ENCODE measurements at regions not wholly inside any gene's neighbourhood (a gene's known extent, or its start where the extent isn't known, plus 50 kb on each side); places are given as distances from the start of the nearest gene placed in this dataset.

DNA sequence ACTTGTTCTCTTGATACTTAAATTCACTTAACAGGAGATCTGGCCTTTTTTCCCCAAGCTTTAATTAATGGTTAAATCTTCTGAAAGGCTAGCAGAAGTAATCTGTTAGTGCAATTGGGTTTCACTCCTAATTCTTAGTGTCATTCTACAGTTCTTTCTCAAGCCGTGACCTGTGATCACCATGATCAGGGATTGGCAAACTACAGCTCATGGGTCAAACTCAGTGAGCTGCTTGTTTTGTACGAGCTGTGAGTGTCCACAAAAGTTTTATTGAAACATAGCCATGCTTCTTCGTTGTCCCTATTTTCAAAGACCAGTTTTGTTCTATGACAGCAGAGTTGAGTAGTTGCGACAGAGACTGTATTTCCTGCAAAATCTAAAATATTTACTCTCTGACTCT, 109.4 kb upstream of the KCNJ15 start:
- no peak for DNase-seq (ENCODE audit: low read depth in 1 of 2, low spot score in 1 of 2)

DNA sequence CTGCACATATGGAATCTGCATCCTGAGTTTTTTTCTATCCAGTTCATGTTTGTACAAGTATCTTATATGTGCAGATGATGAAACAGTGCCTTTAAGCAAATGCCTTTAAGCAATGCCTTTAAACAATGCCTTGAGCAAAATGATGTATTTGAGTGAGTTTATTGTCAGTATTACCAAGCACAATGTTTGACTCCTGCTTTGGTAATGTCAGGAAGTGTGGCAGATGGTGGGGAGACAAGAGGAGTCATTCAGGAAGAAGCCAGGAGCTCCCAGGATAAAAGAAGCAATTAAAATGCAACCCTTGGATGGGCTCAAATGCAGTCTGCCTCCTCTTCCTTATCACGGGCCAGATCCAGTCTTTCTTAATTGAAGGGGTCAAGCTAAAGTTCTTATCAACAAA, 108.7 kb upstream of the KCNJ15 start:
- DNase-seq (ENCODE audit: low read depth in 1 of 2, low spot score in 1 of 2): no peak

- no peak for DNase-seq (ENCODE audit: low read depth in 1 of 2, low spot score in 1 of 2)
Observed at GRCh38 chr21:38151021-38151645, 105.7 kb upstream of the KCNJ15 start.

DNA sequence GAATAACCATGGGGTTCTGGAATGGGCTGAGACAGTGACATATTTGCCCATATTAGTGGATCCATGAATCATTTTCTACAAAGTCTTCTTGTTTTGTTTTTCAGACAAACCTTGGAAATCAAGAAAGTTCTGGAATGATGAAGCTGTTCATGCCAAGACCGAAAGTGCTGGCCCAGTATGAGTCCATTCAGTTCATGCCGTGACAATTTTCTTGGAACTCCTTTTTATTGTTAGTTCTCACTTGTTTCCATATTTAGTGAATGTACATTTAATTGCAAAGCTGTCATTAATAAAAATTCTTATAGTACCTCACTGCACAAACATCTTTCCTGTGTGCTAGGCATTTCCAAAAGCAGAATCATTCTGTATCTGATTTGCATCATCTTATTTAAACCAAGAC, 100.6 kb upstream of the KCNJ15 start:
- DNase-seq (ENCODE audit: low read depth in 1 of 2, low spot score in 1 of 2): no peak

DNA sequence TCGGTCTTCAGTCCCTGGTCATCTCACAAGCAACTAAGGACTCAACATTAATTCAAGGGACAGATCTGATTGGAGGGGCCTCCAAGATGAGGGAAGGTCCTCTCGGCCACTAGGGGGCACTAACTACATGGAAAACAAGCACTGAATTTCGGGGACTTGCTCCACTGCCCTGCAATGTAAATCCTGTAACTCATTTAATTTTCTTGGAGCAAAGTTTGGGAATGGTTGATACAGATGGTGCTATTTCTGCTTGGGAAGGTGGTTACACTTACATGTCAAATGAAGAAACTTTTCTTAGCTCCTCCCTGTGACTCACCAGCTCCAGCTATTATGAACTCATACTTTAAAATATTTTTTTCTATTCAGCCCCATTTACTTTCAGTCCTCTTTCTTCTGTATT, 97.4 kb upstream of the KCNJ15 start:
- DNase-seq (ENCODE audit: low read depth in 1 of 2, low spot score in 1 of 2): peak in 1 of 2 donors; percentile 9

- no peak for DNase-seq (ENCODE audit: low read depth in 1 of 2, low spot score in 1 of 2)
Observed at GRCh38 chr21:38165466-38166172, 91.2 kb upstream of the KCNJ15 start.

DNA sequence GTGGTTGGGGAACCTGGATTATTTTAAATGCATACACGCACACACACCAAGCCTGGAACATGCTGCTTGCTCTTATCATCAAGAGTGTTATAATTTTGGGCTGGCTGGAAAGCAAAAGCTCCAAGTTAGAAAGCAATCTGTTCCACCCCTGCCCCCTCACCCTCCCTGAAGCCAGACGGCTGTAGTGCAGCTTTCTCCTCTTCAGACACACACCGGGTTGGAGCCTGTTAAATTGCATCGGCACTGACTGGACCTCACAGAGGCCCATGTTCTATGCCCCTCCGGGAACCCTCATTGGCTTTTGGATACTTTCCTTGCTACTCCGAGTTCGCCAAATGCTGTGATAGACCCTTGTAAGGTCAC, 90.6 kb upstream of the KCNJ15 start:
- DNase-seq (ENCODE audit: low read depth in 1 of 2, low spot score in 1 of 2): no peak

DNA sequence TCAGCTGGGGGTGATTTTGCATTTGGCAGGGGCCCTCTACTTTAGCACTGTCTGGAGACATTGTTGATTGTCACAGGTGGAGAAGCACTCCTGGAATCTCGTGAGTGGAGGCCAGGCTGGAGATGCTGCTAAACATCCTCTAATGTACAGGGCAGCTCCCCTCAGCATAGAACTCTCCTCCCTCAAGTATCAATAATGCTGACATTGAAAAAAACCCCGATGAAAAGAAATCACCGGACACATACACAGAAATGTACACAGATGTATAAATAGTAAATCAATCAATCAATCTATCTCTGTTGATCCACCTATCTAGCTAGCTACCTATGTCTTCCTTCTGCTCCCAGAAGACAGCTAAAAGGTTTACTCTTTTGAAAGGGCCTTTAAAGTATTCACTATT, 89.4 kb upstream of the KCNJ15 start:
- no peak for DNase-seq (ENCODE audit: low read depth in 1 of 2, low spot score in 1 of 2)

DNA sequence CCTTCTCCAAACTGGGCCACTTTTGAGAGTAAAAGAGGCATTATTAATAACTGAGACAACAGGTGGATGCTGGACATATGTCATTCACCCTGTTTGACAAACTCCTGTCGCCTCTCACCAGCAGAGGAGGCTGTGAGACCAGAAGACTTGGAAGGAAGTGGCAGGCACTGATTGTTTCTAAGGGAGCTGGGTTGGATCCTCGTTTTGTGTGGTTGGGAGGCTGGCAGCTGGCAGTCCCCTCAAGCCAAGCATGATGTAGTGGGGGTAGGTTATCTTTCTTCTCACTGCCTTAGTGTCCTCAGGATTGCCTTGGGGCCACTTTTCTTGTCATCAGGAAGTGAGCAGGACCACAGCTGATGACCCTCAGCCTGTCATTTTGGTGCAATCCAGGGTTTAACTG, 86.5 kb upstream of the KCNJ15 start:
- no peak for DNase-seq (ENCODE audit: low read depth in 1 of 2, low spot score in 1 of 2)

DNA sequence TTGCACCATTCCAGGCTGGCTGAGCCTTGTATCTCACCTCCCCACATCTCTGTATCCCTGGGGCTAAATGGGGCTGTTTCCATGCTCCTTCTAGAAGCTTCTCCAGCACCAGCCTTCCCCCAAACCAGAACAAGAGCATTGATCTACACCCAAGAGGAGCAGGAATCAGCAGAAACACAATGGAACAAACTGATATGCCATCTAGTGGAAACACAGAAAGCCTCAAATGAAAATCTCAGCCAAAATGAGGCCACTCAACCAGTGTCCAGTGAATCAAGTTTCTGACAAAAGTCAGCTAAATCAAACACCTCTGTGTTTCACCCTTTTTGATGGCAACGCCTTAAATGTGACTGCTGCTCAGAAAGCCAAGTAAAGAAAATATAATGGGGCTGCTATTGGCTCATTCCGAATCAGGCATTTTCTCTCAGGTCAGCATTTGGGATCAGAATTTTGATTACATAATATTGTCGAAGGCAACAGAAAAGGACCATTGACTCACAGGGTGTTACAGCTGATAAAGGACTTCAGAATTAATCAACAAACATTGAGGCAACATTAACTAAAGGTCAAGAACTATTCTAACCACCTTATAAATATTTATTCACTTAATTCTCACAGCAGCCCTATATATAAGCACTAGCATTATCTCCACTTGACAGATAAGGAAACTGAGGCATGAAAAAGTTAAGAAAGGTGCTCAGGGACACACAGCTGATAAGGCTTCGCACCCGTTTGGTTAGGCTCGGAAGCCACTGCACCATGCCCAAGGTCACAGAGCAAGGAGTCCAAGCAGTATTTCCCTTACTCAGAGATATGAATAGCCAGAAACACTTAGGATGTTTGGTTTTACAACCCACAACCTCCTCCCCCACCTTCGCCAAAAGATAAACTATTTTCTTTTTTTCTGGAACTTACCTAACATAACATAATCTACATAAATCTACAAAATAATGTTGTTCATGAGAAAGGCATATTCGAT, 85.8 kb upstream of the KCNJ15 start:
- DNase-seq (ENCODE audit: low read depth in 1 of 2, low spot score in 1 of 2): no peak

DNA sequence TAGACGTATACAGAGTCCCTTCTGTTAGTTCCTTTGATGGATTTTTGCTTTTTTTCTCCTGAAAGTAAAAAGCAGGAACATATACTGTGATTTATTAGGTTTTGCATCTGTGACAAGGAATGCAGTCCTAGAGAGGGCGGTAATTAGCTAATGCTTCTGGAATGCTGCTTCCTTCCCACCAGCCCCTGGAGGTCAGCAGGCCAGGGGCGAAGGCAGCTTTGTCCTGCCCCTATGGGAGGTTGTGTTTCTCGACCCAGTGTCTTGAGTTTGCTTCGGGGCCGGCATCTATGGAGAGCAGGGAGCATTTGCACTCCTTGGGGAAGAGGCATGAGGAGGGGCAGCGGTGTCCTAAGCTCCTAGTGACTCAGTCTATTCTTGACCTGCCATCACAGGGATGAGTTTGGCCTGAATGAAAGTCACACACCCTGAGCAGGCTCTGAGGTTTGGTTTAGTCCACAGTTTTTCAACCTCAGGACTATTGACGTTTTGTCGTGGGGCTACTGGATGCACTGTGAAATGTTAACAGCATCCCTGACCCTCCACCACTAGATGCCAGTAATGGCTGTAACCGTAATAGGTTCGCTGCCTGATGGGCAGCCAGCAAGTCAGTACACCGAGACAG, 85.0 kb upstream of the KCNJ15 start:
- no peak for DNase-seq (ENCODE audit: low read depth in 1 of 2, low spot score in 1 of 2)

- DNase-seq (ENCODE audit: low read depth in 1 of 2, low spot score in 1 of 2): no peak
Observed at GRCh38 chr21:38173276-38174035, 83.3 kb upstream of the KCNJ15 start.

DNA sequence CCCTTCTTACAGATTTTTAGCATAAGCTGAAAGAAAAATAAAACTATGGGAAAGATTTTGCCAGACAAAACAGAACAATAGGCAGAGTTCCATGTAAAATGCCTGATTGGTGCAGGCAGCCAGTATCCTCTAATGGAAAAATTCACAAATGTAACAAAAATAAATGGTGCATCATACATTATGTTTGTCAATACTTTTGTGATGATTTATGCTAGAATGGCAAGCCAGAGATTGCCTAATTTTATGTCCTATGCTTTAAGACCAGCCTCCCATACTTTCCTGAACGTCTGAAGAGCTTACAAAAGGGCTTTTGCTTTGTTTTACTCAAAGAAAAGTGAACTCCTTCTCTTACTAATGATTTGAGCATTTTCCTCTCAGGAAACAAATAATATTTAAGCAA, 81.5 kb upstream of the KCNJ15 start:
- DNase-seq (ENCODE audit: low read depth in 1 of 2, low spot score in 1 of 2): no peak

- no peak for DNase-seq (ENCODE audit: low read depth in 1 of 2, low spot score in 1 of 2)
Observed at GRCh38 chr21:38177919-38178652, 78.7 kb upstream of the KCNJ15 start.

DNA sequence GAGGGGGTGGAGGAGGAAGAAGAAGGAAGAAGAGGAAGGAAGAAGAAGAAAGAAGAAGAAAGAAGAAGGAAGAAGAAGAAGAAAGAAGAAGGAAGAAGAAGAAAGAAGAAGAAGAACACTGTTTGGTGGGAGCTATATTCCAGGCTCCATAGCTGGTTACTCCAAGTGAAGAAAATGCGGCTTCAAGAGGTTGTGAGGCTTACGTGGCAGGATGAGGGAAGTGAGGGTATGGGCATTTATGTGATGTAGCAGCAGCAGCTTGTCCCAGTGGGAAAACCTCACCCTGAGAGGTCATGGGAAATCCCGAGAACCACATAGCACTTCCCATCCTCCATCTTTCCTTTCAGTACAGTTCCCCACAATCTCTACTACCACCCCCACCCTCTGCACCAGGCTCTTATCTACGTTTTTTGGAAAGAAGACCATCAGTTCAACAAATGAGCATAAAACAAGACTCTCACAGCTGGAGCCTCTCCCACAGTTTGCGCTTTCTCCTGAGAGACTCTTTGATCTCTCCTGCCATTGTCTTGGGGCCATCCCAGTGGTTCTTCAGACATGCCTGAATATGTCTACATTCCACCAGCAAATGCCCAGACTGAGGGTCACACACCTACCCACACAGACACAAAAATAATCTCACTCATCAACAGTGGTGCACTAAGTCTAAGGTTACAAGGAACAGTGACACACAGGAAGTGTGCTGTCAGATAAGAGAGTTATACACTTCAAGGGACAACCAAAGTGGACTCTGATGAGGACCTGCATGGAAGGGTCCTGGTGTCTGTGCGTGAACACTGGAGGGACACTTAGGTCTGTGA, 77.9 kb upstream of the KCNJ15 start:
- no peak for DNase-seq (ENCODE audit: low read depth in 1 of 2, low spot score in 1 of 2)

- DNase-seq (ENCODE audit: low read depth in 1 of 2, low spot score in 1 of 2): no peak
Observed at GRCh38 chr21:38179511-38179910, 77.3 kb upstream of the KCNJ15 start.

DNA sequence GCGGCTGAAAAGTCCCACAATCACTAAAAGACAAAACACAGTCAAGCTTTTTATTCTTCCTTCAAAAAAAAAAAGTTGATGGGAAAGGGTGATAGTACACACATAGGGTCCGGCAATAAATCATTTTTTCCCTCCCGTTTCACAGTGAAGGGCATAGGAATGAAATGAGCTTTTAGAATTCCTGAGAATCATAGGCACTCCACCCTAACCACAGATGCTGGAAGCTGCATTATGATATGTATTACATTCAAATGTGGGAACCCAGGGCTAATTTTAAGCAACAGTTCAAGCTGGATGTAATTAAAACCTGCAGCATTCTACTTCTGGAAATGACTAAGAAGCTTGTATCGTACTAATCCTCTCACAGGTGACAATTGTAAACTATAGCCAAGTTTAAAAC, 75.7 kb upstream of the KCNJ15 start:
- DNase-seq (ENCODE audit: low read depth in 1 of 2, low spot score in 1 of 2): no peak

DNA sequence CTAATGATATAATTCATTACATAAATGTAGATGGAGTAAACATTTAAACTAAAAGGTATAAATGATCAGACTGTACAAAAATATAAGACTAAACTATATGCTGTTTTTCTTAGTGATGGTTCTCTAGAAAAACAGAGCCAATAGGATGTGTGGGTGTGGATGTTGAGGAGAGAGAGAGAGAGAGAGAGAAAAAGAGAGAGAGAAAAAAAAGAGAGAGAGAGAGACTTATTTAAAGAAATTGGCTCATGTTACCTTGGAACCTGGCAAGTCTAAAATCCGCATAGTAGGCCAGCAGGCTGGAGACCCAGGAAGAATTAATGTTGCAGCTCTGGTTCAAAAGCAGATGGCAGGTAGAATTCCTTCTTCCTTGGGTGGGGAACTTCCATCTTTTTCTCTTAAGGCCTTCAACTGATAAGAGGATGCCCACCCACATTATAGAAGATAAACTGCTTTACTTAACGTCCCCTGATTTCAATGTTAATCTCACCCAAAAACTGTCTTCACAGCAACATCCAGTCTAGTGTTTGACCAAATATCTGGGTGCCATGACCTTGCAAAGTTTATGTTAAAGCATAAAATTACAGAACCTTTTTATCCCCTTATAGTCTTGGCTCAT, 74.3 kb upstream of the KCNJ15 start:
- no peak for DNase-seq (ENCODE audit: low read depth in 1 of 2, low spot score in 1 of 2)

DNA sequence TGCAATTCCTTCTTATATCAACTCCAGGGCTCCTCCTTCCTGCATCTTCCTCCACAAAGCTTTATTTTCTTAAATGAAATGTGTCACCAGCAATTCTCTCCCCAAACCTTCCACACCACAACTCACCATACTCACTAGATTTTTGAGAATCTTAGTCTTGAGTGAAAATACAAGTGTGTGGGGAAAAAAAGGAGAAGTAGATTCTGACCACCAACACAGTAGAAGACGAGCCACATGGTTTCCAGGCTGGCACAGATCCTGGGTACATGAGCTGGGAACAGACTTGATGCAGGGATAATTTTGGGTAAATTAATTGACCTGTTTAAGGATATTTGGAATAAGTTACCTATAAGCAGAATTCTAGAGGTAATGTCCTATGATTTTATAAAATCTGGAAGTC, 72.8 kb upstream of the KCNJ15 start:
- no peak for DNase-seq (ENCODE audit: low read depth in 1 of 2, low spot score in 1 of 2)

Data from stimulated activated CD4-positive, alpha-beta T cell treated with anti-CD3 and anti-CD28 coated beads, Interleukin-15, amount 100 ng/mL, for 1 hour (primary cell).